ENCODE measurements at regions not wholly inside any gene's neighbourhood (a gene's known extent, or its start where the extent isn't known, plus 50 kb on each side); places are given as distances from the start of the nearest gene placed in this dataset.

DNA sequence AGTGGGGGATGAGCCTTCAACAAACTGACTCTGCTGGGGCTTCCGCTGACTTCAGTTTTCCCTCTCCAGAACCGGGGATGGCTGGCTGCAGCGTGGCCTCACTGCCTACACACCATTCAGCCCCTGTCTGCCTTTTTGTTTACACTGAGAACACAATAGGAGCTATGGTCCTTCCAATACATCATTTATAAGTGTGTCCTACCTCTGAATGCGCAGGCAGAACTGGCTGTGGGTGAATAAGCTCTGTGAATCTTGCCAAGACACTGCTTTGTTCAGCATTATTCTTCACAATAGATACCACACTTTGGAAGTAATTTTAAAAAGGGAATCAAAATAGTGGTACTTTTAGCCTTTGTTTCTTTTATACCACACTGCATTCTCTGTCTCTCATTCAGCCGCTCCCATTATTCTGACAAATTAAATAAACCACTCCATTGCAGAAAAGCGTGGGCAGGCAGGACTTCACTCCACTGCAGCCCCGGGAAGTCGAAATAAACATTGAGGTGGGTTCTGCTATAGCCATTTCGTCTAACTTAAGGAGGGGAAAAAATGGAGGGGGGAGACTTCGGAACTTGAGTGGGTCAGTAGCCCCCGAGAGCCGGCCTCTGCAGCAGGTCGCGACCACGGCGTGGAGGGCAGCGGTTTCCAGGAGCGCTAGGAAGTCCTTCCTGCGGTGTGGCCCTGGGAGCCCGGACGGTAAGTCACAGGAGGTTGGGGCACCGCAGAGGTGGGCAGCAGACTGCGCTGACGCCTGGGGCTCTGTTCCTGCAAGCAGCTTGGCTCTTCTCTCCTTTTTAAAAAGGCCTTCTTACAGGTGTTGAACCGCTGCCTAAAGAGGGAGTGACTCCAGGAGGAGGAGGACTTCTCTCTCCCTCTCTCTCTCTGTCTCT lies 94.8 kb upstream of the SOX1 start:
- TF ChIP-seq JUND (IDR thresholded peaks at IDR 0.05) (no peak), FOXJ3 (CRISPR knock-in tag; IDR thresholded peaks at IDR 0.05) (no peak), POLR2AphosphoS5 (IDR thresholded peaks at IDR 0.05; ENCODE audit: low read depth, low read length) (no peak), FOXM1 (IDR thresholded peaks at IDR 0.05; ENCODE audit: low read depth) (no peak), RFX5 (IDR thresholded peaks at IDR 0.05; ENCODE audit: low read length) (no peak), MXI1 (IDR thresholded peaks at IDR 0.05; ENCODE audit: low read depth, low read length) (no peak), ZBTB33 (IDR thresholded peaks at IDR 0.05; ENCODE audit: borderline replicate concordance, low read depth) (no peak), EP300 (IDR thresholded peaks at IDR 0.05; ENCODE audit: borderline replicate concordance in 1 of 2, low read depth in 1 of 2, low read length in 1 of 2) (no peak), RAD21 (IDR thresholded peaks at IDR 0.05; ENCODE audit: low read length) (no peak), CHD2 (IDR thresholded peaks at IDR 0.05; ENCODE audit: low read length, partially characterized antibody) (no peak), MAX (IDR thresholded peaks at IDR 0.05; ENCODE audit: low read depth) (no peak), SIN3A (IDR thresholded peaks at IDR 0.05; ENCODE audit: borderline replicate concordance, low read depth, low read length) (no peak)
- TF ChIP-seq, protein P1, sequence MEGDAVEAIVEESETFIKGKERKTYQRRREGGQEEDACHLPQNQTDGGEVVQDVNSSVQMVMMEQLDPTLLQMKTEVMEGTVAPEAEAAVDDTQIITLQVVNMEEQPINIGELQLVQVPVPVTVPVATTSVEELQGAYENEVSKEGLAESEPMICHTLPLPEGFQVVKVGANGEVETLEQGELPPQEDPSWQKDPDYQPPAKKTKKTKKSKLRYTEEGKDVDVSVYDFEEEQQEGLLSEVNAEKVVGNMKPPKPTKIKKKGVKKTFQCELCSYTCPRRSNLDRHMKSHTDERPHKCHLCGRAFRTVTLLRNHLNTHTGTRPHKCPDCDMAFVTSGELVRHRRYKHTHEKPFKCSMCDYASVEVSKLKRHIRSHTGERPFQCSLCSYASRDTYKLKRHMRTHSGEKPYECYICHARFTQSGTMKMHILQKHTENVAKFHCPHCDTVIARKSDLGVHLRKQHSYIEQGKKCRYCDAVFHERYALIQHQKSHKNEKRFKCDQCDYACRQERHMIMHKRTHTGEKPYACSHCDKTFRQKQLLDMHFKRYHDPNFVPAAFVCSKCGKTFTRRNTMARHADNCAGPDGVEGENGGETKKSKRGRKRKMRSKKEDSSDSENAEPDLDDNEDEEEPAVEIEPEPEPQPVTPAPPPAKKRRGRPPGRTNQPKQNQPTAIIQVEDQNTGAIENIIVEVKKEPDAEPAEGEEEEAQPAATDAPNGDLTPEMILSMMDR (IDR thresholded peaks at IDR 0.05) = no peak

Measured in SK-N-SH (cell line).